ENCODE measurements at regions not wholly inside any gene's neighbourhood (a gene's known extent, or its start where the extent isn't known, plus 50 kb on each side); places are given as distances from the start of the nearest gene placed in this dataset.

DNA sequence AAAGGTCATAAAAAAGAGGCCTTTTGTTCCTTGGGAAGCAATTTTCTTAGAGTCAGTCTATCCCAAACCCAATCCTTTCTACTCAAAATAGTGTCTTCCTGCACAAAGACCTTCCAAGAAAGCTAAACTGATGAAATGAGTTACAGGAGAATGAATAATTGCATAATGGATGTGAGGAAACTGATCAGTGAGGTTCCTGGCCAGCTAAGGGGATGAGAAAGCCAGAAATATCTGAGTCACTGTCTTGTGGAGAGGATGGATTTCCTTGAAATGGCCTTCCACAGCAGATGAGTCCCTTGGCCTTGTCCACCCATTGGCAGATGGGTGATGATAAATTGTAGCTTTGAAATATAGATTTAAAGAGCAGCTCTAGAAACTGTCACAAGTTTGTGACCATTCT, 756.1 kb downstream of the DNAH5 start:
- intact Hi-C loops (cut with micrococcal nuclease), result loop anchor here (10.0 kb wide), 1 partner anchor 534 kb away; no protein-coding TSS in a partner anchor
- Mint-ChIP-seq H3K4me3 (no peak overlapping the region), H3K9me3 (peaks cover 2% of the 10 kb centered on the region), H3K4me1 (no peaks in the 10 kb centered on the region), H3K36me3 (ENCODE audit: low read depth) (no peaks in the 10 kb centered on the region), H3K27ac (no peak overlapping the region), H3K27me3 (no peaks in the 10 kb centered on the region)
- no peak for ATAC-seq (ENCODE audit: low read depth)
- ChIA-PET CTCF (no interaction called here), POLR2A (no interaction called here)
- DNase-seq, result no peak
- TF ChIP-seq, protein P1, sequence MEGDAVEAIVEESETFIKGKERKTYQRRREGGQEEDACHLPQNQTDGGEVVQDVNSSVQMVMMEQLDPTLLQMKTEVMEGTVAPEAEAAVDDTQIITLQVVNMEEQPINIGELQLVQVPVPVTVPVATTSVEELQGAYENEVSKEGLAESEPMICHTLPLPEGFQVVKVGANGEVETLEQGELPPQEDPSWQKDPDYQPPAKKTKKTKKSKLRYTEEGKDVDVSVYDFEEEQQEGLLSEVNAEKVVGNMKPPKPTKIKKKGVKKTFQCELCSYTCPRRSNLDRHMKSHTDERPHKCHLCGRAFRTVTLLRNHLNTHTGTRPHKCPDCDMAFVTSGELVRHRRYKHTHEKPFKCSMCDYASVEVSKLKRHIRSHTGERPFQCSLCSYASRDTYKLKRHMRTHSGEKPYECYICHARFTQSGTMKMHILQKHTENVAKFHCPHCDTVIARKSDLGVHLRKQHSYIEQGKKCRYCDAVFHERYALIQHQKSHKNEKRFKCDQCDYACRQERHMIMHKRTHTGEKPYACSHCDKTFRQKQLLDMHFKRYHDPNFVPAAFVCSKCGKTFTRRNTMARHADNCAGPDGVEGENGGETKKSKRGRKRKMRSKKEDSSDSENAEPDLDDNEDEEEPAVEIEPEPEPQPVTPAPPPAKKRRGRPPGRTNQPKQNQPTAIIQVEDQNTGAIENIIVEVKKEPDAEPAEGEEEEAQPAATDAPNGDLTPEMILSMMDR (IDR thresholded peaks at IDR 0.05), result no peak

- H3K27me3 Mint-ChIP-seq, result no peaks in the 10 kb centered on the region
- no peaks in the 10 kb centered on the region for H3K4me1 Mint-ChIP-seq
- H3K9me3 Mint-ChIP-seq, result peaks cover 4% of the 10 kb centered on the region
- ATAC-seq (ENCODE audit: low read depth) (no peak), DNase-seq (no peak)
- intact Hi-C loops (cut with micrococcal nuclease), result loop anchor here (10.0 kb wide), 1 partner anchor 532 kb away; no protein-coding TSS in a partner anchor
- CTCF ChIA-PET, result no interaction called here
- no peak overlapping the region for H3K27ac Mint-ChIP-seq
- TF ChIP-seq, protein P1 (IDR thresholded peaks at IDR 0.05), result no peak
- H3K4me3 Mint-ChIP-seq, result no peak overlapping the region
- no peaks in the 10 kb centered on the region for H3K36me3 Mint-ChIP-seq (ENCODE audit: low read depth)
- POLR2A ChIA-PET, result no interaction called here
Measured at GRCh38 chr5:13187186-13187585, 757.3 kb downstream of the DNAH5 start.

- Mint-ChIP-seq H3K4me3 (no peak overlapping the region), H3K27ac (no peak overlapping the region), H3K36me3 (ENCODE audit: low read depth) (no peaks in the 10 kb centered on the region), H3K4me1 (no peaks in the 10 kb centered on the region), H3K27me3 (no peaks in the 10 kb centered on the region), H3K9me3 (peaks cover 6% of the 10 kb centered on the region)
- ATAC-seq (ENCODE audit: low read depth), result no peak
- ChIA-PET CTCF (no interaction called here), POLR2A (no interaction called here)
- DNase-seq, result no peak
- TF ChIP-seq, protein P1 (IDR thresholded peaks at IDR 0.05), result no peak
- intact Hi-C loops (cut with micrococcal nuclease), result loop anchor here (10.0 kb wide), 1 partner anchor 531 kb away; no protein-coding TSS in a partner anchor
Measured at GRCh38 chr5:13186177-13186576, 758.3 kb downstream of the DNAH5 start.

DNA sequence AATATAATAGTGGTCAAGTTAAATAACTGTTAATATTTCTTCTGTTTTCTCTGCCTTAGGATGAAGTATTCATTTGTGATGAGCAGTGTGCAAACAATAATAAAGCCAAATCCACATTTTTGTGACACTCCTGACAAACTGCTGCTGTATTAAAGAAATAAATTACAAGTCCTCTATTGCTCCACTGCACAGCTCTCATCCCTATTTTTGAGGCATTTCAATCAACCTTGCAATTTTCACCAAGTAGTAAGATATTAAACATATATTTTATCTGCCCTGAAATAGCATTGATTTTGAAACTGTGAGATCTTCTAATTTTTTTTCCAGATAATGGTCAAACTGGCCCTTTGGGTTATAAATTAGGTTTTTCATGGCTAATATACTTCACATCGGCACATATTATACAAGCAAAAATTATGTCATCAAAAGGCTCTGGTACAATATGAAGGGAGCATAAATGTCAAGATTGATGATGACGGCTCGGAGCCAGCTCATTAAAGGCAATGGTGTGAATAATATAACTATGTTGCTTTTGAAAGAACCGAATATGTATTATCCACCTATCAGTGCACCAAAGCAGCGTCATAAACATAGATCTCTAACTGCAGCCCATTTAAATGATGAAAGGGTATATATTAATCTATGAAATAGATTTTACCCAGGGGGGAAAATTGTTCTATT, 764.9 kb downstream of the DNAH5 start:
- Mint-ChIP-seq H3K36me3 (ENCODE audit: low read depth) (no peaks in the 10 kb centered on the region), H3K27ac (no peak overlapping the region), H3K4me1 (no peaks in the 10 kb centered on the region), H3K27me3 (no peaks in the 10 kb centered on the region), H3K9me3 (peaks cover 8% of the 10 kb centered on the region), H3K4me3 (no peak overlapping the region)
- ATAC-seq (ENCODE audit: low read depth) (no peak), DNase-seq (no peak)
- TF ChIP-seq, protein P1 (IDR thresholded peaks at IDR 0.05), result no peak
- intact Hi-C loops (cut with micrococcal nuclease), result loop anchor here (10.0 kb wide), 1 partner anchor 525 kb away; no protein-coding TSS in a partner anchor
- CTCF ChIA-PET, result no interaction called here
- POLR2A ChIA-PET, result no interaction called here

DNA sequence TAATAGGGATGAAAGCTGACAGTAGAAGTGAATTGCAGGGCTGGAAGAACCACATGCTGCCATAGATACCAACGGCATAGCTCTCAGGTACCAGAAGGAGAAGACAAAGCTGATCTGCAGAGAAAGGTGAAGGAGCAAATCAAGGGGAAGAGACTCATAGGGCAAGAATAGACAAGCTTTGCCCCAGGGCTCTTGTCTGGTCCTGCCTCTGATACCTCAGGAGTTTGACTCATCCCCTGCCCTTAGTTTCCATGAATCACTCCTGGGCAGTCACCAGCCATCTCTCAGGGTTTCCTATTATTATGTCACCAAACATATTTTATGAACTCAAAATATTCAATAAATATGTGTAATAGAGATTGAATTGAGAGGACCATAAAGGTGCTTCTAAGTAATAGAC, 800.9 kb downstream of the DNAH5 start:
- Mint-ChIP-seq H3K27me3 (no peaks in the 10 kb centered on the region), H3K36me3 (ENCODE audit: low read depth) (no peaks in the 10 kb centered on the region), H3K4me1 (no peaks in the 10 kb centered on the region), H3K27ac (no peak overlapping the region), H3K4me3 (no peak overlapping the region), H3K9me3 (no peaks in the 10 kb centered on the region)
- POLR2A ChIA-PET, result no interaction called here
- no peak for ATAC-seq (ENCODE audit: low read depth)
- no peak for DNase-seq
- CTCF ChIA-PET, result no interaction called here
- TF ChIP-seq, protein P1 (IDR thresholded peaks at IDR 0.05), result no peak
- intact Hi-C loops (cut with micrococcal nuclease), result no loop called here

All from activated B cell treated with CpG ODN at 0.5 μM for 24 hours (primary cell).